GM19395 (cell line): ENCODE measurements at regions not wholly inside any gene's neighbourhood (a gene's known extent, or its start where the extent isn't known, plus 50 kb on each side); places are given as distances from the start of the nearest gene placed in this dataset.

ENCODE experiments used
- ATAC-seq: cut with Tn5 transposase; IDR thresholded peaks from one replicate; pipeline ENCODE4 v1.9.1; 2021; ENCODE audit warnings: mild to moderate bottlenecking, moderate library complexity; ENCODE audit not compliant: unreplicated experiment

- no peak for ATAC-seq
Measured at GRCh38 chrX:79704325-79704724, 310.2 kb upstream of the TBX22 start.

- ATAC-seq = no peak
Measured at GRCh38 chrX:79708581-79708980, 306.0 kb upstream of the TBX22 start.

DNA sequence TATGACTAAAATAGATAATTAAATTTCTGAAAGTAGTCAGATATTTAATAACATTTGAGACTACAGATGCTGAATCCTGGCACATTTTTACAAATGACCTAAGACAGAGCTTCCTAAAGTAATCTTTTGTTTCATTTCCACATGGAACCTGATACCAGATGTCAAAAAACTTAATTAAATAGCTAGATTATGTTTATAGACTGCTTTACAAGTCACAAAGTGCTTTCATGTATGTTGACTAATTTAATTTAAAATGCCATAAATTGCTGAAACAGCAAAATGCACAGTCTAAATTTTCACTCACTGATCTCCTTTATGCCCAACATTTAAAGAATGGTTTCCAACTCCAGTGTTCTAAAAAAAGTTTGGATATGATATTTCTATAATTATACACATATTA lies 299.1 kb upstream of the TBX22 start:
- ATAC-seq = no peak

DNA sequence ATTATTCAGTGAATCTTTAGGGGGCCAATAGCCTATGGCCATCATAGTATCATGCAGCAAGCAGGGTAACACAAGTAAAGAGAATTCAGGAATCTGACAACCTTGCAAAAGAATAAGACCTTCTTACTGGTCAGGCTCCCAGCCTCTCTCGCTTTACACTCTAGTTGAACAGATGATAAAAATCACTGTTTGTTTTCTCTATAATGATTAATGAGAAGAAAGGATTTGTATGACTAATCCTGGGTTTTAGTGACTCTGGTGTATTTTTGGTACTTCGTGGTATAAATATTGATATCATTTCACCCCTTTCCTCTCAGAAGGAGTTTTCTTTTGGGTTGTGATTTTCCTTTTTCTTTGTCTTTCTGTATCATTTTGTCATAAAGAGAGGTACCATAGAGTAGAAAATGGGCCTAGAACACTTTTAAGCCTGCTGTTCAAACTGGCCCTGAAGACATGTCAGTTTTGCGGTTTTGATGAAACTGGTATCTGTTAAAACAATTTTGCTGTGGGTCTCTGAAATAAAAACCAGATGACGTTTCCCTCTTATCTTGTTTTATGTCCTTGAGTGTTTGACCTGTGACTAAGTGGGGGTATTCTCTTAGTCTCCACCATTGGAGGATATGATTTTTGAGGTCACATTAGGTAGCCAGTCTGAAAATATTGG lies 294.9 kb upstream of the TBX22 start:
- ATAC-seq = peak; percentile 68

- no peak for ATAC-seq
Measured at GRCh38 chrX:79721234-79721633, 293.3 kb upstream of the TBX22 start.

DNA sequence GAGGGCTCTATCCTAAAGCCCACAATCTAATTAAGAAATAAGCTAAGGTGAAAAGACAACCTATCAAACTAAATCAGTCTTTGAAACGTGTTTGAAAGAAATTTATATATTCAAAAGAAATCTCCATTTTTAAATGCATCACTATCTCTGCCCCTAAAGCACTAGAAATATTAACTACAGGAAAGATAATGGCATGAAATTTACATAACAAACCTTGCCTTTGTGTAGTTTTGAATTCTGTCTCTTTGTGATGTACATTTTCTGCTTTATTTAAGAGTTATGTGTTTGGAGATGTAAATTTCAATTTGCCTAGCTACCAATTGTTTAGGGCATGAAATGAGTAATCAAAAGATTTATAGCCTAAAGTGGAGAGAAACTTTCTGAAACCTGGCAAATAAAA lies 286.1 kb upstream of the TBX22 start:
- no peak for ATAC-seq
